Fibroblast of lung (primary cell): ENCODE measurements at regions not wholly inside any gene's neighbourhood (a gene's known extent, or its start where the extent isn't known, plus 50 kb on each side); places are given as distances from the start of the nearest gene placed in this dataset.

ENCODE experiments used
- DNase-seq, 2 donors: peaks; one replicate each; pipeline versions ENCODE4 v3.0.0 to v3.0.0-alpha.2; 2010; ENCODE audit warnings: low read depth in 2 of 2
- H2AFZ ChIP-seq: 2 replicates; pipeline ENCODE4 v1.5.1; 2012; ENCODE audit warnings: low read length, control low read depth, inconsistent platforms
- H3K27ac ChIP-seq: 2 replicates; pipeline ENCODE4 v1.5.1; 2011; ENCODE audit warnings: low read length, control low read depth; ENCODE audit not compliant: insufficient read depth
- H3K27me3 ChIP-seq: 2 replicates; pipeline ENCODE4 v1.5.1; 2011; ENCODE audit warnings: mild to moderate bottlenecking, low read length; ENCODE audit not compliant: control insufficient read depth, insufficient read depth
- H3K36me3 ChIP-seq: 2 replicates; pipeline ENCODE4 v1.5.1; 2011; ENCODE audit warnings: low read length; ENCODE audit not compliant: control insufficient read depth, insufficient read depth
- H3K4me1 ChIP-seq: 2 replicates; pipeline ENCODE4 v1.5.1; 2011; ENCODE audit warnings: low read length; ENCODE audit not compliant: control insufficient read depth, insufficient read depth; ENCODE audit errors: extremely low read depth
- H3K4me2 ChIP-seq: 2 replicates; pipeline ENCODE4 v1.5.1; 2011; ENCODE audit warnings: low read length, control low read depth; ENCODE audit not compliant: insufficient read depth; ENCODE audit errors: extremely low read depth
- H3K4me3 ChIP-seq, 4 experiments: fragments of 200-600 bp in 1 of 4; sonication (generic) in 1 of 4; replicated peaks in 1 of 4; 2 replicates each; pipeline ENCODE4 v1.5.1; 2011 to 2016; ENCODE audit warnings: low read length in 4 of 4, low read depth in 3 of 4, mild to moderate bottlenecking in 3 of 4, control low read depth in 2 of 4, inconsistent platforms in 1 of 4, mixed read lengths in 1 of 4; ENCODE audit not compliant: insufficient read depth in 1 of 4; ENCODE audit errors: control extremely low read depth in 1 of 4
- H3K79me2 ChIP-seq: 2 replicates; pipeline ENCODE4 v1.5.1; 2012; ENCODE audit warnings: mild to moderate bottlenecking, low read length, inconsistent platforms; ENCODE audit not compliant: control insufficient read depth, insufficient read depth
- H3K9ac ChIP-seq: 2 replicates; pipeline ENCODE4 v1.5.1; 2011; ENCODE audit warnings: mild to moderate bottlenecking, low read length, control low read depth; ENCODE audit not compliant: insufficient read depth
- H3K9me3 ChIP-seq: 2 replicates; pipeline ENCODE4 v1.5.1; 2012; ENCODE audit warnings: low read depth, low read length; ENCODE audit not compliant: control insufficient read depth, insufficient read depth
- H4K20me1 ChIP-seq: 2 replicates; pipeline ENCODE4 v1.5.1; 2011; ENCODE audit warnings: low read length; ENCODE audit not compliant: control insufficient read depth, insufficient read depth; ENCODE audit errors: extremely low read depth
- EZH2 ChIP-seq: IDR thresholded peaks from 2 replicates; pipeline ENCODE4 v1.5.1; 2012; ENCODE audit warnings: low read length, control low read depth, mild to moderate bottlenecking; ENCODE audit errors: missing control alignments
- TF ChIP-seq, protein P1 (sequence below), 2 donors: IDR thresholded peaks in 1 of 2; conservative IDR thresholded peaks in 1 of 2; 1 replicate in 1 of 2; 2 replicates in 1 of 2; pipeline ENCODE4 v1.5.1; 2011 to 2012; ENCODE audit warnings: low read length in 2 of 2, control low read depth in 1 of 2, inconsistent platforms in 1 of 2, low read depth in 1 of 2, mild to moderate bottlenecking in 1 of 2

GRCh38 chr7:41118486-41118885 is 584.4 kb downstream of the INHBA start:
- no peak overlapping the region for H3K9ac ChIP-seq
- H3K79me2 ChIP-seq = no peaks in the 10 kb centered on the region
- H3K27me3 ChIP-seq = no peaks in the 10 kb centered on the region
- no peak overlapping the region for H3K4me3 ChIP-seq
- no peak overlapping the region for H3K27ac ChIP-seq
- H3K4me1 ChIP-seq = no peaks in the 10 kb centered on the region
- no peak for DNase-seq
- no peaks in the 10 kb centered on the region for H4K20me1 ChIP-seq
- H3K4me2 ChIP-seq = no peak overlapping the region
- no peak for TF ChIP-seq EZH2
- H2AFZ ChIP-seq = no peak overlapping the region
- H3K36me3 ChIP-seq = no peaks in the 10 kb centered on the region
- no peaks in the 10 kb centered on the region for H3K9me3 ChIP-seq

GRCh38 chr7:41117431-41117830 is 585.5 kb downstream of the INHBA start:
- no peaks in the 10 kb centered on the region for H3K9me3 ChIP-seq
- H3K4me2 ChIP-seq = no peak overlapping the region
- no peak overlapping the region for H2AFZ ChIP-seq
- TF ChIP-seq EZH2 = no peak
- TF ChIP-seq, protein P1, sequence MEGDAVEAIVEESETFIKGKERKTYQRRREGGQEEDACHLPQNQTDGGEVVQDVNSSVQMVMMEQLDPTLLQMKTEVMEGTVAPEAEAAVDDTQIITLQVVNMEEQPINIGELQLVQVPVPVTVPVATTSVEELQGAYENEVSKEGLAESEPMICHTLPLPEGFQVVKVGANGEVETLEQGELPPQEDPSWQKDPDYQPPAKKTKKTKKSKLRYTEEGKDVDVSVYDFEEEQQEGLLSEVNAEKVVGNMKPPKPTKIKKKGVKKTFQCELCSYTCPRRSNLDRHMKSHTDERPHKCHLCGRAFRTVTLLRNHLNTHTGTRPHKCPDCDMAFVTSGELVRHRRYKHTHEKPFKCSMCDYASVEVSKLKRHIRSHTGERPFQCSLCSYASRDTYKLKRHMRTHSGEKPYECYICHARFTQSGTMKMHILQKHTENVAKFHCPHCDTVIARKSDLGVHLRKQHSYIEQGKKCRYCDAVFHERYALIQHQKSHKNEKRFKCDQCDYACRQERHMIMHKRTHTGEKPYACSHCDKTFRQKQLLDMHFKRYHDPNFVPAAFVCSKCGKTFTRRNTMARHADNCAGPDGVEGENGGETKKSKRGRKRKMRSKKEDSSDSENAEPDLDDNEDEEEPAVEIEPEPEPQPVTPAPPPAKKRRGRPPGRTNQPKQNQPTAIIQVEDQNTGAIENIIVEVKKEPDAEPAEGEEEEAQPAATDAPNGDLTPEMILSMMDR (conservative IDR thresholded peaks at IDR 0.05 in 1 of 2, IDR thresholded peaks at IDR 0.05 in 1 of 2; ENCODE audit: low read depth in 1 of 2, low read length in 2 of 2) = no peak
- H3K4me3 ChIP-seq = no peak overlapping the region
- no peaks in the 10 kb centered on the region for H3K4me1 ChIP-seq
- no peak for DNase-seq
- H4K20me1 ChIP-seq = no peaks in the 10 kb centered on the region
- no peaks in the 10 kb centered on the region for H3K36me3 ChIP-seq
- H3K27me3 ChIP-seq = no peaks in the 10 kb centered on the region
- H3K27ac ChIP-seq = no peak overlapping the region
- no peak overlapping the region for H3K9ac ChIP-seq
- no peaks in the 10 kb centered on the region for H3K79me2 ChIP-seq

- H3K9me3 ChIP-seq = no peaks in the 10 kb centered on the region
- DNase-seq = peak in 1 of 2 donors; percentile 61
Observed at GRCh38 chr7:41116817-41117216, 586.1 kb downstream of the INHBA start.

More at GRCh38 chr7:41116817-41117216, 586.1 kb downstream of the INHBA start:
- Histone ChIP-seq H2AFZ (no peak overlapping the region), H3K79me2 (no peaks in the 10 kb centered on the region), H3K27ac (no peak overlapping the region), H3K4me3 (no peak overlapping the region), H3K36me3 (no peaks in the 10 kb centered on the region), H3K4me2 (no peak overlapping the region), H4K20me1 (no peaks in the 10 kb centered on the region), H3K9ac (no peak overlapping the region), H3K27me3 (no peaks in the 10 kb centered on the region), H3K4me1 (no peaks in the 10 kb centered on the region)
- TF ChIP-seq EZH2 = no peak
- TF ChIP-seq, protein P1 (conservative IDR thresholded peaks at IDR 0.05 in 1 of 2, IDR thresholded peaks at IDR 0.05 in 1 of 2; ENCODE audit: low read depth in 1 of 2, low read length in 2 of 2) = no peak
